CD4-positive, CD25-positive, alpha-beta regulatory T cell (primary cell): ENCODE measurements at regions not wholly inside any gene's neighbourhood (a gene's known extent, or its start where the extent isn't known, plus 50 kb on each side); places are given as distances from the start of the nearest gene placed in this dataset.

ENCODE experiments used
- ATAC-seq, 2 donors: fragments of 150-1000 bp; cut with Tn5 transposase; one replicate each; pipeline ENCODE4 v1.10.0; 2021; ENCODE audit warnings: low read depth in 2 of 2, moderate number of reproducible peaks in 2 of 2, moderate library complexity in 1 of 2
- DNase-seq, 3 donors: peaks; one replicate each; pipeline versions ENCODE4 v3.0.0 to v3.0.0-alpha.2; 2012 to 2022; ENCODE audit warnings: mixed read lengths in 1 of 3
- H3K27ac ChIP-seq: one replicate; pipeline ENCODE4 v1.7.0; 2013; ENCODE audit warnings: mild to moderate bottlenecking, low read length; ENCODE audit not compliant: insufficient read depth, poor library complexity, severe bottlenecking
- H3K27me3 ChIP-seq: one replicate; pipeline ENCODE4 v1.7.0; 2013; ENCODE audit warnings: low read length; ENCODE audit not compliant: control insufficient read depth, insufficient read depth
- H3K36me3 ChIP-seq: one replicate; pipeline ENCODE4 v1.7.0; 2013; ENCODE audit warnings: mild to moderate bottlenecking, low read length, moderate library complexity; ENCODE audit not compliant: control insufficient read depth, insufficient read depth
- H3K4me1 ChIP-seq: 2 replicates; pipeline ENCODE4 v1.7.0; 2013; ENCODE audit warnings: mild to moderate bottlenecking, low read length; ENCODE audit not compliant: insufficient read depth, control insufficient read depth, poor library complexity, severe bottlenecking
- H3K4me3 ChIP-seq: one replicate; pipeline ENCODE4 v1.7.0; 2013; ENCODE audit warnings: low read depth, mild to moderate bottlenecking, low read length, moderate library complexity
- H3K9me3 ChIP-seq, 2 experiments: 1 replicate in 1 of 2; 2 replicates in 1 of 2; pipeline ENCODE4 v1.7.0; 2013; ENCODE audit warnings: low read length in 2 of 2, mild to moderate bottlenecking in 1 of 2, moderate library complexity in 1 of 2; ENCODE audit not compliant: control insufficient read depth in 2 of 2
- H3K27ac Mint-ChIP-seq, 3 donors: one replicate each; pipeline ENCODE4 v1.8.0; 2020 to 2022; ENCODE audit warnings: mild to moderate bottlenecking in 3 of 3, mixed read lengths in 3 of 3, moderate library complexity in 2 of 3
- H3K27me3 Mint-ChIP-seq: one replicate; pipeline ENCODE4 v1.8.0; 2022; ENCODE audit warnings: mild to moderate bottlenecking, mixed read lengths
- H3K36me3 Mint-ChIP-seq: one replicate; pipeline ENCODE4 v1.8.0; 2020; ENCODE audit warnings: mixed read lengths
- H3K4me1 Mint-ChIP-seq, 4 donors: one replicate each; pipeline ENCODE4 v1.8.0; 2020 to 2022; ENCODE audit warnings: mixed read lengths in 4 of 4, mild to moderate bottlenecking in 1 of 4
- H3K4me3 Mint-ChIP-seq, 4 donors: one replicate each; pipeline ENCODE4 v1.8.0; 2020 to 2022; ENCODE audit warnings: mild to moderate bottlenecking in 4 of 4, mixed read lengths in 4 of 4, moderate library complexity in 3 of 4
- H3K9me3 Mint-ChIP-seq, 7 donors: one replicate each; pipeline ENCODE4 v1.8.0; 2020 to 2022; ENCODE audit warnings: mixed read lengths in 7 of 7, mild to moderate bottlenecking in 3 of 7, moderate library complexity in 2 of 7

DNA sequence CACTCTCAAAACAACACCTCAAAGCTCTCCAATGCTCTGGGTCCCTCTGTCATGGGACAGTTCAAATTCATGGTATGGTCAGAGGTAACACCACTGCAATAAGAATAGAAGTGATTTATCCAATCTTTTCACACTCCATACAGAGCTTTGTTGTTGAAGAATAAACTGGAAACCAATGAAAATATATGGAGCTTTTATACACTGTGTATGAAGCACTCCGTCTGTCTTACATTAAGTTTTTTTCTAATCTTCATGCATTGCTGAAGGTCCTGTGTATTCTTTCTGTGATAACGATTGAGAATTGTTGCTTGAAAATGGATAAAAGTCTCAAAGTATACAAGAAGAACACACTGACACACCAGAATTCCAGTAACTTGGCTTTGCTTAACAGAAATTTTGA is 603.7 kb upstream of the LUZP2 start:
- Mint-ChIP-seq H3K36me3 (no peaks in the 10 kb centered on the region), H3K4me1 (no peaks in the 10 kb centered on the region), H3K4me3 (no peak overlapping the region), H3K27me3 (no peaks in the 10 kb centered on the region), H3K9me3 (peaks cover 2 to 17% (median 8%) of the 10 kb centered on the region in 7 donors), H3K27ac (no peak overlapping the region)
- ATAC-seq (no peak), DNase-seq (no peak)
- no peak overlapping the region for H3K4me3 ChIP-seq
- H3K4me1 ChIP-seq: no peaks in the 10 kb centered on the region
- H3K9me3 ChIP-seq: peaks cover 0 to 5% of the 10 kb centered on the region in 2 experiments
- no peaks in the 10 kb centered on the region for H3K36me3 ChIP-seq
- H3K27me3 ChIP-seq: no peaks in the 10 kb centered on the region
- no peak overlapping the region for H3K27ac ChIP-seq

DNA sequence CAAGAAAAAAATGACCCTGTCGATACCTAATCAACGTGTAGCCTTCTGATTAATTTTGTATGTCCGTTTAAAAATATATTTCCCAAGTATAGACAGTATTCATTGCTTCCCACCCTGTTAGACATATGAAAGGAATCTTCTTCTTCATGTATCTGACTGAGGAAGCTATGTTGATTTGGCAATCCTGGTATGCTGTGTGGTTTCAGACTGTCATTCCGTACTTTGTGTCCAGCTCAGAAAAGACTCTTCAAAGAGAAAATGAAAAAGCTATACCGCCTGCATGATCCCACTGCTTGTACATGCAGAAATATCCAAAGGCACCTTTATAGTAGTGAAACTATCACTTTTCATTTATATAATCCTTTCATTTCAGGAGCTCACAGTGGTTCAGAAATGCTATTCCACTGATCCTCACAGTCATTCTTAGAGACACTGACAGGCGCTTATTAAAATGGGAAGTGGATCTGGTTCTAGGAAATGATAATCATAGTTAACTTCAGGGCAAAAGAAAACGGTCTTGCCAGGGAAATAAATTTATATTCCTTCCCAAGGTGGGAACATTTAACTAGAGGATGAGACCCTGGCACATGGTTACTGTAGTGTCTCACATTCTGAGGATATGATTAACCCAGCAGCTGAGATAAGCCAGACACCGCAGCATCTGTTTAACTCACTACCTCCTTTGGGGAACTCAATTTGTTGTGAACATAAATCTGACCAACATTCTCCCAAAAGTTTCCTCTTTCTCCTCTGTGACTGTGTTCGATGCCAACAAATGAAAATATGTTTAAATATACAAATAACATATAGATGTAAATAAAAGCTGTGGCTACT is 599.2 kb upstream of the LUZP2 start:
- Mint-ChIP-seq H3K36me3 (no peaks in the 10 kb centered on the region), H3K27me3 (no peaks in the 10 kb centered on the region), H3K27ac (no peak overlapping the region), H3K9me3 (peaks cover 0 to 17% (median 4%) of the 10 kb centered on the region in 7 donors), H3K4me1 (no peaks in the 10 kb centered on the region), H3K4me3 (no peak overlapping the region)
- peaks cover 1 to 5% of the 10 kb centered on the region in 2 experiments for H3K9me3 ChIP-seq
- H3K27ac ChIP-seq: no peak overlapping the region
- DNase-seq (no peak), ATAC-seq (no peak)
- H3K4me3 ChIP-seq: no peak overlapping the region
- H3K27me3 ChIP-seq: no peaks in the 10 kb centered on the region
- no peaks in the 10 kb centered on the region for H3K4me1 ChIP-seq
- no peaks in the 10 kb centered on the region for H3K36me3 ChIP-seq

DNA sequence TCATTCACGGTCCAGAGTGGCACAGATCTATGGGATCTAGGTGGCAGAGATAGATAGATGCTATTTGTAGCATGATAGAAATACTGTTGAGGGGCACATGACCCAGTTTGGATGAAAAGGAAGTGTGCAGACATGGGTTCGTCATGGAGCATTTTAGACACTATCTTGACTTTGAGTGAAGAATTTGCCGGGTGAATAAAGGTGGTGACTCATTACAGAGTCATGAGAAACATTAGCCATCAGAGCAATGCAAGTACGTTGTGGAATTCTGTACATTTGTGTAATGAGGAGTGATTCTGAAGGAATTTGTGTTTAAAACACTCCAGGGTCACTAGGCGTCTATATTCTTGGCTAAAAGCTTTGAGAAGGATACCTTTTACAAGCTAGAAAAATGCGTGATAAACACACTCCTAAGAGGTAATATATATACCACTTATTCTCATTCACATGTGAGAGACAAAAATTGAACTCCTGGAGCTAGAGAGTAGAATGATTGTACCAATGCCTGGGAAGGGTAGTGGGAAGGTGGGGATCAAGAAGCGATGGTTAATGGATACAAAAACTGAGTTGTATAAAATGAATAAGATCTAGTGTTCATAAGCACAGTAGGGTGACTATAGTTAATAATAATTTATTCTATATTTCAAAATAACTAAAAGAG is 593.7 kb upstream of the LUZP2 start:
- Histone ChIP-seq H3K27ac (no peak overlapping the region), H3K9me3 (peaks cover 1 to 7% of the 10 kb centered on the region in 2 experiments), H3K4me1 (no peaks in the 10 kb centered on the region), H3K36me3 (no peaks in the 10 kb centered on the region), H3K4me3 (no peak overlapping the region), H3K27me3 (no peaks in the 10 kb centered on the region)
- Mint-ChIP-seq H3K4me1 (no peaks in the 10 kb centered on the region), H3K9me3 (peaks cover 0 to 31% (median 6%) of the 10 kb centered on the region in 7 donors), H3K36me3 (no peaks in the 10 kb centered on the region), H3K4me3 (no peak overlapping the region), H3K27ac (no peak overlapping the region), H3K27me3 (no peaks in the 10 kb centered on the region)
- no peak for ATAC-seq
- DNase-seq: no peak

DNA sequence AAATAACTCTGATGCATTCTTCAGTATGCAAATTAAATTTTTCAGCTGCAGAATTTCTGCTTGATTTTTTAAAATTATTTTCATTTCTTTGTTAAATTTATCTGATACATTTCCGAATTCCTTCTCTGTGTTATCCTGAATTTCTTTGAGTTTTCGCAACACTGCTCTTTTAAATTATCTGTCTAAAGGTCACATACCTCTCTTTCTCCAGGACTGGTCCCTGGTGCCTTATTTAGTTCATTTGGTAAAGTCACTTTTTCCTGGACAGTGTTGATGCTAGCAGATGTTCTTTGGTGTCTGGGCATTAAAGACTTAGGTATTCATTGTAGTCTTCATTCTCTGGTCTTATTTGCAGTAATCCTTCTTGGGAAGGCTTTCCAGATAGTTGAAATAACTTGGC is 577.4 kb upstream of the LUZP2 start:
- peaks cover 0 to 4% of the 10 kb centered on the region in 2 experiments for H3K9me3 ChIP-seq
- no peak for DNase-seq
- Mint-ChIP-seq H3K27ac (no peak overlapping the region), H3K4me3 (no peak overlapping the region), H3K27me3 (no peaks in the 10 kb centered on the region), H3K36me3 (no peaks in the 10 kb centered on the region), H3K4me1 (no peaks in the 10 kb centered on the region), H3K9me3 (peaks cover 0 to 28% (median 7%) of the 10 kb centered on the region in 7 donors)
- no peaks in the 10 kb centered on the region for H3K27me3 ChIP-seq
- H3K27ac ChIP-seq: no peak overlapping the region
- H3K4me1 ChIP-seq: no peaks in the 10 kb centered on the region
- ATAC-seq: no peak
- H3K4me3 ChIP-seq: no peak overlapping the region
- no peaks in the 10 kb centered on the region for H3K36me3 ChIP-seq

DNA sequence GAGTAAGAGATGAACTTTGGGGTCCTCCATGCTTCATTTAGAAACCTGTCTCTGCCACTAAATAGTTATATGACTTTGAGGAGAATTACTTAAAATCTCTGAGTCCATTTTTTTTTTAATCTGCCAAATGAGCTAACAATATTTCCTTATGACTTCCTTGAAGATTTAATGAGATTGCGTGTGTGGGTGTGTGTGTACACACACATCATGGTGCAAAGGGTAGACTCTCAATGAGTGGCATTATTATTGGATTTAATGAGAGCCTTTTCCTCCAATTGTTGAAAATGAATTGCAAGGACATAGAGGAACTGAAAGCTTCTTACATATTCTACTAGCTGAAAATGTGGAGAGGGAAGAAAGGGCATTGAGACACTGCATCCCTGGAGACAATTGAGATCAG is 573.5 kb upstream of the LUZP2 start:
- no peak for DNase-seq
- Mint-ChIP-seq H3K36me3 (no peaks in the 10 kb centered on the region), H3K4me1 (no peaks in the 10 kb centered on the region), H3K27ac (no peak overlapping the region), H3K9me3 (peaks cover 0 to 27% (median 7%) of the 10 kb centered on the region in 7 donors), H3K4me3 (no peak overlapping the region), H3K27me3 (no peaks in the 10 kb centered on the region)
- Histone ChIP-seq H3K4me1 (no peaks in the 10 kb centered on the region), H3K9me3 (peaks cover 0 to 4% of the 10 kb centered on the region in 2 experiments), H3K4me3 (no peak overlapping the region), H3K36me3 (no peaks in the 10 kb centered on the region), H3K27ac (no peak overlapping the region), H3K27me3 (no peaks in the 10 kb centered on the region)
- ATAC-seq: no peak

DNA sequence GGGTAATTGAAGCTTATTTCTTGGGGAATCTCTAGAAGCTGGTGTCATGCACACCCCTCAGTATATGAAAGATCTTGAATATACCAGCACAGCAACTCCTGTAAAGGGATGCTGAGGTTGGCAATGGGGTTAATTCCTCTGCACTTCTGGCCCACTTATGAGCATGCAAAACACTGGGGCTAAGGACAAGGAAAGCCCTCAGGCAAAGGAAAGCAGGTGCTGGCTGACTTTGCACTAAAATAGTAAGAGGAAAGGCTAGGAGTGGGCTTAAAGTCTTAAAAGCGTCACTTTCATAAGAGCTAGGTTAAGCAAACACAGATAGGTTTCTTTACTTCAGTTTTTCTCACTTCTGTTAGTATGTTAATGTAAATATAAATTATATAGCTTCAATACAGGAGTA is 572.6 kb upstream of the LUZP2 start:
- Histone ChIP-seq H3K4me1 (no peaks in the 10 kb centered on the region), H3K27ac (no peak overlapping the region), H3K36me3 (no peaks in the 10 kb centered on the region), H3K9me3 (peaks cover 0 to 4% of the 10 kb centered on the region in 2 experiments), H3K4me3 (no peak overlapping the region), H3K27me3 (no peaks in the 10 kb centered on the region)
- H3K4me3 Mint-ChIP-seq: no peak overlapping the region
- DNase-seq: no peak
- no peak for ATAC-seq
- no peaks in the 10 kb centered on the region for H3K36me3 Mint-ChIP-seq
- no peaks in the 10 kb centered on the region for H3K4me1 Mint-ChIP-seq
- H3K9me3 Mint-ChIP-seq: peaks cover 0 to 24% (median 6%) of the 10 kb centered on the region in 7 donors
- H3K27me3 Mint-ChIP-seq: no peaks in the 10 kb centered on the region
- H3K27ac Mint-ChIP-seq: no peak overlapping the region

DNA sequence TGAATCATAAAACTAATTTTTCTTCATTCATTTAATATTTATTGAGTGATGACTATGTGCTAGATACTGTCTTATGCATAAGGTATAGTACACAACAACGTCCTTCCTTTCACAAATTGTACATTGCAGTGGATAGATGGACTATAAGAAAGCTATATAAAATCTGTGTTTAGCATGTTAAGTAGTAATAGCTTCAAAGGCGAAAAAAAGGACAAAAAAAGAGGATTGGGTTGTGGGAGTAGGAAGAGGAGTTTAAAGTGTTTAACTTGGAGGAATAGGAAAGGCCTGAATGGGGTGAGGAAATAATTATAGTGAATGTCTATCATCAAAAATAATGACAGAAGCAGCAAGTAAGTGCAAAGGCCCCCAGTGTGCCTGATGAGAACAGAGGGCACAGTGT is 565.4 kb upstream of the LUZP2 start:
- peaks cover 0 to 5% (median 0%) of the 10 kb centered on the region in 4 donors for H3K4me1 Mint-ChIP-seq
- Histone ChIP-seq H3K27ac (no peak overlapping the region), H3K4me3 (no peak overlapping the region), H3K36me3 (no peaks in the 10 kb centered on the region), H3K27me3 (no peaks in the 10 kb centered on the region), H3K9me3 (no peaks in the 10 kb centered on the region), H3K4me1 (no peaks in the 10 kb centered on the region)
- no peak overlapping the region for H3K27ac Mint-ChIP-seq
- ATAC-seq (no peak), DNase-seq (no peak)
- H3K4me3 Mint-ChIP-seq: peak overlapping the region in 1 of 4 donors; percentile 71
- peaks cover 0 to 15% (median 8%) of the 10 kb centered on the region in 7 donors for H3K9me3 Mint-ChIP-seq
- H3K36me3 Mint-ChIP-seq: no peaks in the 10 kb centered on the region
- no peaks in the 10 kb centered on the region for H3K27me3 Mint-ChIP-seq
